ENCODE measurements at regions not wholly inside any gene's neighbourhood (a gene's known extent, or its start where the extent isn't known, plus 50 kb on each side); places are given as distances from the start of the nearest gene placed in this dataset.

GRCh38 chr3:115553796-115554486 lies 69.4 kb upstream of the GAP43 start:
- Mint-ChIP-seq H3K36me3 (ENCODE audit: low read depth) (no peaks in the 10 kb centered on the region), H3K27ac (ENCODE audit: unreplicated experiment) (no peak overlapping the region), H3K4me1 (ENCODE audit: low read depth) (peaks cover 20% of the 10 kb centered on the region), H3K27me3 (ENCODE audit: low read depth) (no peaks in the 10 kb centered on the region), H3K9me3 (ENCODE audit: low read depth) (peaks cover 2% of the 10 kb centered on the region), H3K4me3 (ENCODE audit: unreplicated experiment) (no peak overlapping the region)
- no peak for TF ChIP-seq CTCF (IDR thresholded peaks at IDR 0.05)
- DNase-seq (ENCODE audit: low spot score) = no peak

- Mint-ChIP-seq H3K4me3 (ENCODE audit: unreplicated experiment) (no peak overlapping the region), H3K27me3 (ENCODE audit: low read depth) (no peaks in the 10 kb centered on the region)
Measured at GRCh38 chr3:115554487-115554807, 68.9 kb upstream of the GAP43 start.

GRCh38 chr3:115562636-115563267 lies 60.6 kb upstream of the GAP43 start:
- TF ChIP-seq CTCF (IDR thresholded peaks at IDR 0.05) = no peak
- H3K36me3 Mint-ChIP-seq (ENCODE audit: low read depth) = no peaks in the 10 kb centered on the region
- no peak for DNase-seq (ENCODE audit: low spot score)
- H3K4me1 Mint-ChIP-seq (ENCODE audit: low read depth) = no peaks in the 10 kb centered on the region
- H3K4me3 Mint-ChIP-seq (ENCODE audit: unreplicated experiment) = no peak overlapping the region
- peaks cover 2% of the 10 kb centered on the region for H3K27me3 Mint-ChIP-seq (ENCODE audit: low read depth)
- no peak overlapping the region for H3K27ac Mint-ChIP-seq (ENCODE audit: unreplicated experiment)
- H3K9me3 Mint-ChIP-seq (ENCODE audit: low read depth) = no peaks in the 10 kb centered on the region

More at GRCh38 chr3:115554487-115554807, 68.9 kb upstream of the GAP43 start:
- Mint-ChIP-seq H3K9me3 (ENCODE audit: low read depth) (peaks cover 2% of the 10 kb centered on the region), H3K4me1 (ENCODE audit: low read depth) (peaks cover 17% of the 10 kb centered on the region), H3K27ac (ENCODE audit: unreplicated experiment) (no peak overlapping the region), H3K36me3 (ENCODE audit: low read depth) (no peaks in the 10 kb centered on the region)
- TF ChIP-seq CTCF (IDR thresholded peaks at IDR 0.05) = no peak
- no peak for DNase-seq (ENCODE audit: low spot score)

GRCh38 chr3:115563984-115564383 lies 59.3 kb upstream of the GAP43 start:
- no peaks in the 10 kb centered on the region for H3K4me1 Mint-ChIP-seq (ENCODE audit: low read depth)
- no peaks in the 10 kb centered on the region for H3K36me3 Mint-ChIP-seq (ENCODE audit: low read depth)
- no peaks in the 10 kb centered on the region for H3K9me3 Mint-ChIP-seq (ENCODE audit: low read depth)
- no peak overlapping the region for H3K4me3 Mint-ChIP-seq (ENCODE audit: unreplicated experiment)
- DNase-seq (ENCODE audit: low spot score) = no peak
- TF ChIP-seq CTCF (IDR thresholded peaks at IDR 0.05) = no peak
- peaks cover 2% of the 10 kb centered on the region for H3K27me3 Mint-ChIP-seq (ENCODE audit: low read depth)
- no peak overlapping the region for H3K27ac Mint-ChIP-seq (ENCODE audit: unreplicated experiment)

GRCh38 chr3:115571413-115571812 lies 51.9 kb upstream of the GAP43 start:
- H3K4me3 Mint-ChIP-seq (ENCODE audit: unreplicated experiment) = no peak overlapping the region
- H3K27me3 Mint-ChIP-seq (ENCODE audit: low read depth) = no peaks in the 10 kb centered on the region
- no peak for DNase-seq (ENCODE audit: low spot score)
- H3K9me3 Mint-ChIP-seq (ENCODE audit: low read depth) = no peaks in the 10 kb centered on the region
- H3K4me1 Mint-ChIP-seq (ENCODE audit: low read depth) = peaks cover 25% of the 10 kb centered on the region
- H3K36me3 Mint-ChIP-seq (ENCODE audit: low read depth) = no peaks in the 10 kb centered on the region
- no peak for TF ChIP-seq CTCF (IDR thresholded peaks at IDR 0.05)
- H3K27ac Mint-ChIP-seq (ENCODE audit: unreplicated experiment) = no peak overlapping the region
